ENCODE measurements at regions not wholly inside any gene's neighbourhood (a gene's known extent, or its start where the extent isn't known, plus 50 kb on each side); places are given as distances from the start of the nearest gene placed in this dataset.

DNA sequence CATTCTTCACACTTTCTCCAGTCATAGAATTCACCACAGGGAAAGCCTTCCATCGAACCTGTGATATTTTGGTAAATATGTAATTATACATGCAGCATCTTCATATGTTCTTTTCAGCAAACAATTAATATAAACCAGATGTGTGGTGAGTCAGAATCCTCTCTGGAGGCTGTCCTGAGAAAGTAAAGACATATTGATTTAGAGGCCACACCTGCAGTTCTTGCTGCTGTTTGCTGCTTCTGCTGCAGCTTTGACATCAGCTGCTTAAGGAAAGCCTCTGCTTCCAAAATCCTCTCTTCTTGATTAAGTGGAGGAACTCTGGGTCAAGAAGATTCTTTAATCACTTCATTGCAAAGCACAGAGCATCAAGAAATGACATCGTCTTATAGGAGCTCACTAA, 568.8 kb upstream of the ZEB2 start:
- Histone ChIP-seq H3K27ac (no peak overlapping the region), H3K4me3 (no peak overlapping the region), H3K9me3 (replicated peaks in 1 of 3) (no peaks in the 10 kb centered on the region), H3K4me1 (replicated peaks in 1 of 2) (peaks cover 0 to 7% of the 10 kb centered on the region in 2 donors), H3K36me3 (replicated peaks in 1 of 2) (no peaks in the 10 kb centered on the region), H3K27me3 (no peaks in the 10 kb centered on the region)
- WGBS, 4 donors, result 87 to 95% (median 91%) methylated on average over 2 of the region's 2 CpGs
- DNase-seq, result no peak
- intact Hi-C loops (cut with DNase I), result no loop called here
- TF ChIP-seq POLR2A (IDR thresholded peaks at IDR 0.05), result no peak

DNA sequence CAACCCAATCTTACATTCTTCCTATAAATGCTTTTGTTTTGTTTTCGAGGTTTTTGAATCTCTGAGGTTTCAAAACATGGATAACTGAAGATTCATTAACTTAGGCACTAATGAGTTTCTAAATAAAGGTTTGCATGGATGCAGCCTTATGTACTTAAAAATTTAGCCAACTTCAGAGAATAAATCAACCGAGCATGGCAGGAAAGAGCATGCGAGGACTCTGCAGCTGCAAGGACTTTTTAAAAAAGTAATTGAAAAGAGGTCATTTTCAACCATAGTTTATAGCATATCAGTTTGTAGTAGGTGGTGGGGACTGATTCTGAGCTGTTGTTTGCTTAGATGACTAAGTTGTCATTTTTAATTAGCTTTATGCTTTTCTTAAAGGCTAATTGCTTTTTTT, 567.0 kb upstream of the ZEB2 start:
- H3K27ac ChIP-seq, result no peak overlapping the region
- intact Hi-C loops (cut with DNase I), result no loop called here
- H3K36me3 ChIP-seq (replicated peaks in 1 of 2), result no peaks in the 10 kb centered on the region
- TF ChIP-seq POLR2A (IDR thresholded peaks at IDR 0.05), result no peak
- TF ChIP-seq CTCF (IDR thresholded peaks at IDR 0.05), result no peak
- H3K27me3 ChIP-seq, result no peaks in the 10 kb centered on the region
- H3K4me3 ChIP-seq, result no peak overlapping the region
- DNase-seq, result no peak
- no peaks in the 10 kb centered on the region for H3K9me3 ChIP-seq (replicated peaks in 1 of 3)
- peaks cover 0 to 7% of the 10 kb centered on the region in 2 donors for H3K4me1 ChIP-seq (replicated peaks in 1 of 2)
- 43 to 54% (median 49%) methylated on average over 3 of the region's 3 CpGs for WGBS, 4 donors

- Histone ChIP-seq H3K4me3 (no peak overlapping the region), H3K4me1 (replicated peaks in 1 of 2) (peaks cover 0 to 7% of the 10 kb centered on the region in 2 donors), H3K36me3 (replicated peaks in 1 of 2) (no peaks in the 10 kb centered on the region), H3K27me3 (no peaks in the 10 kb centered on the region), H3K9me3 (replicated peaks in 1 of 3) (no peaks in the 10 kb centered on the region), H3K27ac (no peak overlapping the region)
- WGBS, 4 donors, result 65 to 74% (median 71%) methylated on average over 3 of the region's 3 CpGs
- DNase-seq, result no peak
- intact Hi-C loops (cut with DNase I), result no loop called here
- TF ChIP-seq POLR2A (IDR thresholded peaks at IDR 0.05) (no peak), CTCF (IDR thresholded peaks at IDR 0.05) (no peak)
Observed at GRCh38 chr2:145085612-145086011, 565.7 kb upstream of the ZEB2 start.

- 47 to 63% (median 55%) methylated on average over 1 of the region's 1 CpG for WGBS, 4 donors
- H3K27ac ChIP-seq, result no peak overlapping the region
- no peak overlapping the region for H3K4me3 ChIP-seq
- H3K4me1 ChIP-seq (replicated peaks in 1 of 2), result no peaks in the 10 kb centered on the region
- no peak for DNase-seq
- intact Hi-C loops (cut with DNase I), result no loop called here
- H3K36me3 ChIP-seq (replicated peaks in 1 of 2), result no peaks in the 10 kb centered on the region
- no peaks in the 10 kb centered on the region for H3K9me3 ChIP-seq (replicated peaks in 1 of 3)
- TF ChIP-seq POLR2A (IDR thresholded peaks at IDR 0.05), result no peak
- TF ChIP-seq CTCF (IDR thresholded peaks at IDR 0.05), result no peak
- no peaks in the 10 kb centered on the region for H3K27me3 ChIP-seq
Observed at GRCh38 chr2:145080426-145080825, 560.5 kb upstream of the ZEB2 start.

- Histone ChIP-seq H3K27ac (no peak overlapping the region), H3K27me3 (no peaks in the 10 kb centered on the region), H3K36me3 (replicated peaks in 1 of 2) (no peaks in the 10 kb centered on the region), H3K4me3 (no peak overlapping the region), H3K4me1 (replicated peaks in 1 of 2) (no peaks in the 10 kb centered on the region), H3K9me3 (replicated peaks in 1 of 3) (no peaks in the 10 kb centered on the region)
- no peak for DNase-seq
- TF ChIP-seq CTCF (IDR thresholded peaks at IDR 0.05), result no peak
- no peak for TF ChIP-seq POLR2A (IDR thresholded peaks at IDR 0.05)
- intact Hi-C loops (cut with DNase I), result no loop called here
- 91 to 96% (median 93%) methylated on average over 1 of the region's 1 CpG for WGBS, 4 donors
Observed at GRCh38 chr2:145079641-145080040, 559.7 kb upstream of the ZEB2 start.
